BE2C (cell line): ENCODE measurements at regions not wholly inside any gene's neighbourhood (a gene's known extent, or its start where the extent isn't known, plus 50 kb on each side); places are given as distances from the start of the nearest gene placed in this dataset.

Experiments used
- DNase-seq: peaks from one replicate; pipeline ENCODE4 v3.0.0-alpha.2; 2020
- H3K27me3 ChIP-seq: fragments of 250-450 bp; sonication (Bioruptor Pico); 2 replicates; pipeline ENCODE4 v1.5.1; 2020; ENCODE audit warnings: mild to moderate bottlenecking
- H3K36me3 ChIP-seq: fragments of 250-450 bp; sonication (Bioruptor Pico); 2 replicates; pipeline ENCODE4 v1.5.1; 2020; ENCODE audit warnings: mild to moderate bottlenecking
- H3K4me1 ChIP-seq: fragments of 250-450 bp; sonication (Bioruptor Pico); 2 replicates; pipeline ENCODE4 v1.5.1; 2020
- H3K4me3 ChIP-seq: 2 replicates; pipeline ENCODE4 v1.5.1; 2011; ENCODE audit warnings: low read depth, low read length
- H3K9me3 ChIP-seq: fragments of 250-450 bp; sonication (Bioruptor Pico); 2 replicates; pipeline ENCODE4 v1.5.1; 2020
- CTCF ChIP-seq: IDR thresholded peaks from 2 replicates; pipeline ENCODE4 v1.5.1; 2012; ENCODE audit warnings: mild to moderate bottlenecking, low read depth, low read length

GRCh38 chr17:53631486-53631885 is 191.2 kb upstream of the KIF2B start:
- Histone ChIP-seq H3K9me3 (0 out of 2 replicates have a peak, but pooled peaks cover 2% of the 10 kb centered on the region), H3K27me3 (no peaks in the 10 kb centered on the region), H3K4me1 (no peaks in the 10 kb centered on the region), H3K36me3 (no peaks in the 10 kb centered on the region), H3K4me3 (no peak overlapping the region)
- TF ChIP-seq CTCF: no peak
- no peak for DNase-seq

- DNase-seq: no peak
- H3K9me3 ChIP-seq: 0 out of 2 replicates have a peak, but pooled peaks cover 2% of the 10 kb centered on the region
- H3K36me3 ChIP-seq: no peaks in the 10 kb centered on the region
- no peak overlapping the region for H3K4me3 ChIP-seq
- H3K27me3 ChIP-seq: no peaks in the 10 kb centered on the region
- TF ChIP-seq CTCF: no peak
- no peaks in the 10 kb centered on the region for H3K4me1 ChIP-seq
These were observed 192.1 kb upstream of the KIF2B start for GRCh38 chr17:53630638-53631037.

- Histone ChIP-seq H3K4me3 (no peak overlapping the region), H3K36me3 (no peaks in the 10 kb centered on the region), H3K27me3 (no peaks in the 10 kb centered on the region), H3K9me3 (0 out of 2 replicates have a peak, but pooled peaks cover 2% of the 10 kb centered on the region), H3K4me1 (no peaks in the 10 kb centered on the region)
- DNase-seq: no peak
- no peak for TF ChIP-seq CTCF
These were observed 192.6 kb upstream of the KIF2B start for GRCh38 chr17:53630115-53630514.

- no peak for TF ChIP-seq CTCF
- Histone ChIP-seq H3K27me3 (no peaks in the 10 kb centered on the region), H3K4me3 (no peak overlapping the region), H3K36me3 (no peaks in the 10 kb centered on the region), H3K9me3 (0 out of 2 replicates have a peak, but pooled peaks cover 2% of the 10 kb centered on the region), H3K4me1 (no peaks in the 10 kb centered on the region)
- DNase-seq: no peak
These were observed 193.5 kb upstream of the KIF2B start for GRCh38 chr17:53629188-53629587.

GRCh38 chr17:53628011-53628410 is 194.7 kb upstream of the KIF2B start:
- Histone ChIP-seq H3K27me3 (no peaks in the 10 kb centered on the region), H3K36me3 (no peaks in the 10 kb centered on the region), H3K4me1 (no peaks in the 10 kb centered on the region), H3K9me3 (0 out of 2 replicates have a peak, but pooled peaks cover 2% of the 10 kb centered on the region), H3K4me3 (no peak overlapping the region)
- no peak for TF ChIP-seq CTCF
- DNase-seq: no peak

- Histone ChIP-seq H3K4me1 (no peaks in the 10 kb centered on the region), H3K9me3 (0 out of 2 replicates have a peak, but pooled peaks cover 2% of the 10 kb centered on the region), H3K4me3 (no peak overlapping the region), H3K36me3 (no peaks in the 10 kb centered on the region), H3K27me3 (no peaks in the 10 kb centered on the region)
- no peak for TF ChIP-seq CTCF
- DNase-seq: no peak
These were observed 195.2 kb upstream of the KIF2B start for GRCh38 chr17:53627511-53627910.
